GM12892 (cell line): ENCODE measurements at regions not wholly inside any gene's neighbourhood (a gene's known extent, or its start where the extent isn't known, plus 50 kb on each side); places are given as distances from the start of the nearest gene placed in this dataset.
A peak's percentile ranks its signal among the peaks of the same experiment; 100 is the strongest.

ENCODE experiments used
- DNase-seq: peaks from one replicate; pipeline ENCODE4 v3.0.0; 2011; ENCODE audit not compliant: insufficient read length
- FAIRE-seq: peaks from 2 replicates; lab custom pipeline; 2011; peaks lifted over from hg19 to GRCh38; lab: Jason Lieb, UNC
- POLR2A ChIP-seq: IDR thresholded peaks from 2 replicates; pipeline ENCODE4 v1.6.1; 2011; ENCODE audit warnings: low read depth, low read length, control low read depth
- POLR2AphosphoS5 ChIP-seq: IDR thresholded peaks from 2 replicates; pipeline ENCODE4 v1.6.1; 2011; ENCODE audit warnings: low read depth, low read length, control low read depth
- TAF1 ChIP-seq: IDR thresholded peaks from 2 replicates; pipeline ENCODE4 v1.6.1; 2011; ENCODE audit warnings: low read depth, mild to moderate bottlenecking, control low read depth, low read length, borderline replicate concordance

GRCh38 chr13:38527140-38527539 is 159.7 kb upstream of the FREM2 start:
- DNase-seq: no peak
- no peak for TF ChIP-seq POLR2A
- no peak for TF ChIP-seq POLR2AphosphoS5
- no peak for TF ChIP-seq TAF1
- no peak for FAIRE-seq

GRCh38 chr13:38528986-38529385 is 157.9 kb upstream of the FREM2 start:
- no peak for TF ChIP-seq POLR2AphosphoS5
- no peak for TF ChIP-seq POLR2A
- no peak for TF ChIP-seq TAF1
- DNase-seq: no peak
- FAIRE-seq: no peak

- FAIRE-seq: peak; percentile 24
- no peak for DNase-seq
- TF ChIP-seq POLR2AphosphoS5 (no peak), TAF1 (no peak), POLR2A (no peak)
Observed at GRCh38 chr13:38530492-38530891, 156.4 kb upstream of the FREM2 start.

GRCh38 chr13:38535261-38535660 is 151.6 kb upstream of the FREM2 start:
- no peak for TF ChIP-seq POLR2AphosphoS5
- TF ChIP-seq TAF1: no peak
- no peak for TF ChIP-seq POLR2A
- no peak for DNase-seq
- FAIRE-seq: no peak

GRCh38 chr13:38537051-38537450 is 149.8 kb upstream of the FREM2 start:
- DNase-seq: no peak
- no peak for FAIRE-seq
- no peak for TF ChIP-seq POLR2A

GRCh38 chr13:38538422-38538821 is 148.5 kb upstream of the FREM2 start:
- FAIRE-seq (no peak), DNase-seq (no peak)
- no peak for TF ChIP-seq TAF1
- TF ChIP-seq POLR2A: no peak
- TF ChIP-seq POLR2AphosphoS5: no peak

- FAIRE-seq: no peak
- no peak for TF ChIP-seq POLR2A
- no peak for DNase-seq
Observed at GRCh38 chr13:38539632-38540031, 147.2 kb upstream of the FREM2 start.

GRCh38 chr13:38542601-38543000 is 144.3 kb upstream of the FREM2 start:
- no peak for TF ChIP-seq POLR2A
- no peak for TF ChIP-seq TAF1
- DNase-seq (no peak), FAIRE-seq (no peak)

GRCh38 chr13:38543561-38543960 is 143.3 kb upstream of the FREM2 start:
- TF ChIP-seq POLR2A (no peak), POLR2AphosphoS5 (no peak), TAF1 (no peak)
- DNase-seq: no peak
- no peak for FAIRE-seq

- FAIRE-seq (no peak), DNase-seq (no peak)
- no peak for TF ChIP-seq TAF1
- TF ChIP-seq POLR2AphosphoS5: no peak
- TF ChIP-seq POLR2A: no peak
Observed at GRCh38 chr13:38563739-38564138, 123.1 kb upstream of the FREM2 start.

GRCh38 chr13:38564256-38565150 is 122.4 kb upstream of the FREM2 start:
- no peak for FAIRE-seq

GRCh38 chr13:38566023-38566422 is 120.9 kb upstream of the FREM2 start:
- FAIRE-seq (no peak), DNase-seq (no peak)
- TF ChIP-seq POLR2AphosphoS5 (no peak), TAF1 (no peak), POLR2A (no peak)

More at GRCh38 chr13:38564256-38565150, 122.4 kb upstream of the FREM2 start:
- no peak for DNase-seq
- TF ChIP-seq POLR2A (no peak), TAF1 (no peak), POLR2AphosphoS5 (no peak)

GRCh38 chr13:38566519-38566918 is 120.4 kb upstream of the FREM2 start:
- no peak for TF ChIP-seq POLR2A
- TF ChIP-seq POLR2AphosphoS5: no peak
- no peak for TF ChIP-seq TAF1
- FAIRE-seq: no peak

GRCh38 chr13:38570706-38571105 is 116.2 kb upstream of the FREM2 start:
- DNase-seq (no peak), FAIRE-seq (no peak)
- TF ChIP-seq TAF1: no peak
- TF ChIP-seq POLR2A: no peak
- no peak for TF ChIP-seq POLR2AphosphoS5

More at GRCh38 chr13:38566519-38566918, 120.4 kb upstream of the FREM2 start:
- no peak for DNase-seq
